ENCODE measurements at regions not wholly inside any gene's neighbourhood (a gene's known extent, or its start where the extent isn't known, plus 50 kb on each side); places are given as distances from the start of the nearest gene placed in this dataset.

GRCh38 chr10:78718032-78718572, 350.7 kb upstream of the ZMIZ1 start:
- no peak for TF ChIP-seq L3MBTL2 (conservative IDR thresholded peaks at IDR 0.05)
- TF ChIP-seq FOXA1 (IDR thresholded peaks at IDR 0.05): no peak
- no peak for TF ChIP-seq NFRKB (IDR thresholded peaks at IDR 0.05)
- TF ChIP-seq SUZ12 (IDR thresholded peaks at IDR 0.05): no peak
- no peak for TF ChIP-seq ELF4 (IDR thresholded peaks at IDR 0.05)
- TF ChIP-seq TARDBP (IDR thresholded peaks at IDR 0.05): no peak
- TF ChIP-seq LEF1 (IDR thresholded peaks at IDR 0.05; ENCODE audit: borderline replicate concordance): no peak
- no peak for TF ChIP-seq SP1 (IDR thresholded peaks at IDR 0.05)
- TF ChIP-seq FOXK2 (IDR thresholded peaks at IDR 0.05): no peak

All from HEK293T (cell line).